ENCODE measurements at regions not wholly inside any gene's neighbourhood (a gene's known extent, or its start where the extent isn't known, plus 50 kb on each side); places are given as distances from the start of the nearest gene placed in this dataset.

DNA sequence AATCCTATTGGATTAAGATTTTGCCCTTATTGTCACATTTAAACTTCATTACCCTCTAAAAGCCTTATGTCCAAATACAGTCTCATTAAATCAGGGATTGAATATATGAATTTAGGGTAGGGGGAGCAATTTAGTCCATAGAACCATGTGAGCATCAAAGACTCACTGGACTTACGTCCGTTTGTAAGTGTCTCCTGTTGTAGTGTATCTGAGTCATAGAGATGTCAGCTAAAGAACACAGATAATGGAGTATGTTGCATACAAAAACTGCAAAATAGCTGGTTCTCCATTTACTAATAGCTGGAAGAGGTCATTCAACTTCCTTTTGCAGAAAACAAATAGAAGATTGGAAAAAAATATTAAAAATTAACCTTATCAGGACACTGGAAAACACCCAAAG lies 599.1 kb upstream of the SOX9 start:
- Histone ChIP-seq H3K27ac (ENCODE audit: low read length) (no peak overlapping the region), H3K4me3 (ENCODE audit: low read depth in 2 of 2, low read length in 2 of 2) (no peak overlapping the region), H3K4me1 (ENCODE audit: control insufficient read depth, insufficient read depth, low read length) (no peaks in the 10 kb centered on the region), H3K27me3 (ENCODE audit: control insufficient read depth, insufficient read depth, low read length) (0 out of 2 replicates have a peak, but pooled peaks cover 2% of the 10 kb centered on the region), H3K9me3 (ENCODE audit: control insufficient read depth, insufficient read depth, low read depth, low read length) (no peaks in the 10 kb centered on the region), H3K36me3 (ENCODE audit: control insufficient read depth, insufficient read depth, low read length) (no peaks in the 10 kb centered on the region)
- CTCF ChIA-PET = no interaction called here
- TF ChIP-seq SIN3A (IDR thresholded peaks at IDR 0.05; ENCODE audit: borderline replicate concordance, insufficient read depth, low read depth, low read length) (no peak), CTCF (IDR thresholded peaks at IDR 0.05) (no peak), POLR2AphosphoS5 (IDR thresholded peaks at IDR 0.05; ENCODE audit: low read depth, low read length) (no peak), TCF7L2 (IDR thresholded peaks at IDR 0.05; ENCODE audit: low read depth, low read length) (no peak)
- TF ChIP-seq, protein P1, sequence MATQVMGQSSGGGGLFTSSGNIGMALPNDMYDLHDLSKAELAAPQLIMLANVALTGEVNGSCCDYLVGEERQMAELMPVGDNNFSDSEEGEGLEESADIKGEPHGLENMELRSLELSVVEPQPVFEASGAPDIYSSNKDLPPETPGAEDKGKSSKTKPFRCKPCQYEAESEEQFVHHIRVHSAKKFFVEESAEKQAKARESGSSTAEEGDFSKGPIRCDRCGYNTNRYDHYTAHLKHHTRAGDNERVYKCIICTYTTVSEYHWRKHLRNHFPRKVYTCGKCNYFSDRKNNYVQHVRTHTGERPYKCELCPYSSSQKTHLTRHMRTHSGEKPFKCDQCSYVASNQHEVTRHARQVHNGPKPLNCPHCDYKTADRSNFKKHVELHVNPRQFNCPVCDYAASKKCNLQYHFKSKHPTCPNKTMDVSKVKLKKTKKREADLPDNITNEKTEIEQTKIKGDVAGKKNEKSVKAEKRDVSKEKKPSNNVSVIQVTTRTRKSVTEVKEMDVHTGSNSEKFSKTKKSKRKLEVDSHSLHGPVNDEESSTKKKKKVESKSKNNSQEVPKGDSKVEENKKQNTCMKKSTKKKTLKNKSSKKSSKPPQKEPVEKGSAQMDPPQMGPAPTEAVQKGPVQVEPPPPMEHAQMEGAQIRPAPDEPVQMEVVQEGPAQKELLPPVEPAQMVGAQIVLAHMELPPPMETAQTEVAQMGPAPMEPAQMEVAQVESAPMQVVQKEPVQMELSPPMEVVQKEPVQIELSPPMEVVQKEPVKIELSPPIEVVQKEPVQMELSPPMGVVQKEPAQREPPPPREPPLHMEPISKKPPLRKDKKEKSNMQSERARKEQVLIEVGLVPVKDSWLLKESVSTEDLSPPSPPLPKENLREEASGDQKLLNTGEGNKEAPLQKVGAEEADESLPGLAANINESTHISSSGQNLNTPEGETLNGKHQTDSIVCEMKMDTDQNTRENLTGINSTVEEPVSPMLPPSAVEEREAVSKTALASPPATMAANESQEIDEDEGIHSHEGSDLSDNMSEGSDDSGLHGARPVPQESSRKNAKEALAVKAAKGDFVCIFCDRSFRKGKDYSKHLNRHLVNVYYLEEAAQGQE (IDR thresholded peaks at IDR 0.05; ENCODE audit: insufficient read depth in 1 of 2, low read depth in 2 of 2, low read length in 1 of 2) = no peak
- in situ Hi-C loops (cut with HindIII; ENCODE audit: low pct_unique_long_range_greater_than_20kb, low sequenced_read_pairs) = no loop called here
- BruUV-seq (replicated peaks) = no TSS peak
- intact Hi-C loops (cut with micrococcal nuclease; ENCODE audit: unreplicated experiment) = no loop called here
- no peak for ATAC-seq
- POLR2A ChIA-PET = no interaction called here
- DNase-seq (ENCODE audit: low read depth, low spot score) = no peak

- ChIA-PET CTCF (no interaction called here), POLR2A (no interaction called here)
- Histone ChIP-seq H3K36me3 (ENCODE audit: control insufficient read depth, insufficient read depth, low read length) (no peaks in the 10 kb centered on the region), H3K4me1 (ENCODE audit: control insufficient read depth, insufficient read depth, low read length) (no peaks in the 10 kb centered on the region), H3K4me3 (ENCODE audit: low read depth in 2 of 2, low read length in 2 of 2) (no peak overlapping the region), H3K9me3 (ENCODE audit: control insufficient read depth, insufficient read depth, low read depth, low read length) (no peaks in the 10 kb centered on the region), H3K27me3 (ENCODE audit: control insufficient read depth, insufficient read depth, low read length) (peaks cover 2% of the 10 kb centered on the region; the same call in 1 of the 2 replicates), H3K27ac (ENCODE audit: low read length) (no peak overlapping the region)
- BruUV-seq (replicated peaks) = no TSS peak
- in situ Hi-C loops (cut with HindIII; ENCODE audit: low pct_unique_long_range_greater_than_20kb, low sequenced_read_pairs) (no loop called here), intact Hi-C loops (cut with micrococcal nuclease; ENCODE audit: unreplicated experiment) (no loop called here)
- TF ChIP-seq, protein P1 (IDR thresholded peaks at IDR 0.05; ENCODE audit: insufficient read depth in 1 of 2, low read depth in 2 of 2, low read length in 1 of 2) = no peak
- TF ChIP-seq POLR2AphosphoS5 (IDR thresholded peaks at IDR 0.05; ENCODE audit: low read depth, low read length) (no peak), TCF7L2 (IDR thresholded peaks at IDR 0.05; ENCODE audit: low read depth, low read length) (no peak), CTCF (IDR thresholded peaks at IDR 0.05) (no peak), SIN3A (IDR thresholded peaks at IDR 0.05; ENCODE audit: borderline replicate concordance, insufficient read depth, low read depth, low read length) (no peak)
- ATAC-seq (no peak), DNase-seq (ENCODE audit: low read depth, low spot score) (no peak)
These were observed 598.4 kb upstream of the SOX9 start for GRCh38 chr17:71522383-71522782.

Measured in Panc1 (cell line).